ENCODE measurements at regions not wholly inside any gene's neighbourhood (a gene's known extent, or its start where the extent isn't known, plus 50 kb on each side); places are given as distances from the start of the nearest gene placed in this dataset.

- no peak overlapping the region for H3K27ac Mint-ChIP-seq
- no peaks in the 10 kb centered on the region for H3K36me3 Mint-ChIP-seq
- TF ChIP-seq, protein P1, sequence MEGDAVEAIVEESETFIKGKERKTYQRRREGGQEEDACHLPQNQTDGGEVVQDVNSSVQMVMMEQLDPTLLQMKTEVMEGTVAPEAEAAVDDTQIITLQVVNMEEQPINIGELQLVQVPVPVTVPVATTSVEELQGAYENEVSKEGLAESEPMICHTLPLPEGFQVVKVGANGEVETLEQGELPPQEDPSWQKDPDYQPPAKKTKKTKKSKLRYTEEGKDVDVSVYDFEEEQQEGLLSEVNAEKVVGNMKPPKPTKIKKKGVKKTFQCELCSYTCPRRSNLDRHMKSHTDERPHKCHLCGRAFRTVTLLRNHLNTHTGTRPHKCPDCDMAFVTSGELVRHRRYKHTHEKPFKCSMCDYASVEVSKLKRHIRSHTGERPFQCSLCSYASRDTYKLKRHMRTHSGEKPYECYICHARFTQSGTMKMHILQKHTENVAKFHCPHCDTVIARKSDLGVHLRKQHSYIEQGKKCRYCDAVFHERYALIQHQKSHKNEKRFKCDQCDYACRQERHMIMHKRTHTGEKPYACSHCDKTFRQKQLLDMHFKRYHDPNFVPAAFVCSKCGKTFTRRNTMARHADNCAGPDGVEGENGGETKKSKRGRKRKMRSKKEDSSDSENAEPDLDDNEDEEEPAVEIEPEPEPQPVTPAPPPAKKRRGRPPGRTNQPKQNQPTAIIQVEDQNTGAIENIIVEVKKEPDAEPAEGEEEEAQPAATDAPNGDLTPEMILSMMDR (conservative IDR thresholded peaks at IDR 0.05), result no peak
- no peak overlapping the region for H3K4me3 Mint-ChIP-seq
- no peaks in the 10 kb centered on the region for H3K9me3 Mint-ChIP-seq
- H3K27me3 Mint-ChIP-seq, result peaks cover 22% of the 10 kb centered on the region
- no peaks in the 10 kb centered on the region for H3K4me1 Mint-ChIP-seq (ENCODE audit: unreplicated experiment)
- DNase-seq (ENCODE audit: extremely low spot score, unreplicated experiment), result no peak
Observed at GRCh38 chr1:110750562-110750961, 75.8 kb upstream of the KCNA3 start.

GRCh38 chr1:110749960-110750359, 75.2 kb upstream of the KCNA3 start:
- TF ChIP-seq, protein P1 (conservative IDR thresholded peaks at IDR 0.05), result no peak
- Mint-ChIP-seq H3K36me3 (no peaks in the 10 kb centered on the region), H3K9me3 (no peaks in the 10 kb centered on the region), H3K27me3 (peaks cover 22% of the 10 kb centered on the region), H3K27ac (peak overlapping the region; percentile 9), H3K4me1 (ENCODE audit: unreplicated experiment) (no peaks in the 10 kb centered on the region), H3K4me3 (no peak overlapping the region)
- DNase-seq (ENCODE audit: extremely low spot score, unreplicated experiment), result no peak

DNA sequence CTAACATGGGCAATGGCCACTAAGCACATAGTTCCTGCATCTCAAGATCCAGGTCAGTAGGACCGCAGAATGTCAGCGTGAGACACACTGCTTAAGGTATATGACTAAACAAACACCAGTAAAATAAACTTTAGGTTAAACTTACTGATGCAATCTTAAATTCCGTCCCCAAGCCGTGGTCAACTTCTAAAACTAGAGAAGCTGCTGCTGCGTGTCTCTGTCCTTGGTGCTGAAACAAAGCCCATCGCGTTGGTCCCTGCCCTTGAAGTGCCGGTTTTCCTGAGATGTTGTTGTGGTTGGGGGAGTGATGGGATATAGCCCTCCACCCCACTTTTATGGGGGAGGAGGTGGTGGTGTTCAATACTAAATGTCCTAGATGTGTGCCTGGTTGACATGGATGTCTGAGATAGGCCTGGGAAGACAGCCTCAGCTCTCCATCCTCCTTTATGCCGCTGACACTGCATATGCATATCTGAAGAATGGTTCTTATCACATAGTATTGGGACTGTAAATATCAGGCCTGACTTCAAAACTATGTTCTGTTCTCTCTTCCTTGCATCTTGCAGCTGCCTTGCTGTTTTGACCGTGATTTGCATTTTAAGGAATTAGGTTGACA, 72.0 kb upstream of the KCNA3 start:
- DNase-seq (ENCODE audit: extremely low spot score, unreplicated experiment), result peak; percentile 74
- H3K27ac Mint-ChIP-seq, result no peak overlapping the region
- peaks cover 21% of the 10 kb centered on the region for H3K27me3 Mint-ChIP-seq
- no peaks in the 10 kb centered on the region for H3K4me1 Mint-ChIP-seq (ENCODE audit: unreplicated experiment)
- H3K36me3 Mint-ChIP-seq, result no peaks in the 10 kb centered on the region
- H3K9me3 Mint-ChIP-seq, result no peaks in the 10 kb centered on the region
- H3K4me3 Mint-ChIP-seq, result no peak overlapping the region
- TF ChIP-seq, protein P1 (conservative IDR thresholded peaks at IDR 0.05), result no peak

- DNase-seq (ENCODE audit: extremely low spot score, unreplicated experiment), result no peak
- Mint-ChIP-seq H3K27me3 (peaks cover 9% of the 10 kb centered on the region), H3K9me3 (no peaks in the 10 kb centered on the region), H3K4me1 (ENCODE audit: unreplicated experiment) (no peaks in the 10 kb centered on the region), H3K27ac (no peak overlapping the region), H3K4me3 (no peak overlapping the region), H3K36me3 (no peaks in the 10 kb centered on the region)
- TF ChIP-seq, protein P1 (conservative IDR thresholded peaks at IDR 0.05), result no peak
Observed at GRCh38 chr1:110743397-110743796, 68.7 kb upstream of the KCNA3 start.

DNA sequence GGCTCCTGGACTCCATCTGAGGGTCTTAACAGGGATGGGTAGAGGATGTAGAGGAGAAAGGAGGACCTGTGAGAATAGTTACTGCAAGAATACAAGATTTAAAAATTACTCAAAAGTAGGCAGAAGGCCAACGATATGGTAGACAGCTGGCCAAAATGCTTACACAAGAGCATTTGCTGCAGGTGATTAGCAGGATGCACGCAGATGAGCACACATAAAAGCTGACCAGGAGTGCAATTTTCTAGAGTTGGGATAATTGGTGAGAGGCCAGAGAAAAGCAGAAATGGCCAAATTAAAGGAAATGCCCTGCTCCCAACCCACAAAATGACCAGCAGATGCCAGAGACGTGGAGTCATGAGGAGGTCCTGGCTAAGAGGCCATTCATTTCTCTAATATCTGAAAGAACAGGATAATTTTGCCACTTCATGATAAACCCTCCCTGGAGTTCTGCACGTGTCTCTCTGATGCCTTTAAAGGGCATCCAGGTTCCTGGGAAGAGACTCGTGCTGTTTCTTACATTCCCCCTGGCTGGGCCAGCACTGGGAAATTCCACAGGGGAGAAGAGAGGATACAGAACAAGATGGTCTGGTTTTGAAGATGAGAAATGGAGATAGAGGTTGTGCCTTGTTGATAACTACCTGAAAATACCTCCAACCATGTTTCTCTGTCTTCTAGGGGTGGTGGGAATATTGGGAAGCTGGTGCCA, 62.3 kb upstream of the KCNA3 start:
- TF ChIP-seq, protein P1 (conservative IDR thresholded peaks at IDR 0.05), result no peak
- no peak for DNase-seq (ENCODE audit: extremely low spot score, unreplicated experiment)
- no peak overlapping the region for H3K27ac Mint-ChIP-seq
- H3K4me1 Mint-ChIP-seq (ENCODE audit: unreplicated experiment), result no peaks in the 10 kb centered on the region
- H3K4me3 Mint-ChIP-seq, result no peak overlapping the region
- peaks cover 24% of the 10 kb centered on the region for H3K27me3 Mint-ChIP-seq
- no peaks in the 10 kb centered on the region for H3K9me3 Mint-ChIP-seq
- H3K36me3 Mint-ChIP-seq, result no peaks in the 10 kb centered on the region
